Erythroblast (primary cell): ENCODE measurements at regions not wholly inside any gene's neighbourhood (a gene's known extent, or its start where the extent isn't known, plus 50 kb on each side); places are given as distances from the start of the nearest gene placed in this dataset.
A peak's percentile ranks its signal among the peaks of the same experiment; 100 is the strongest.

Experiments used
- DNase-seq, 2 experiments: peaks; one replicate each; lab custom pipeline; 2025; lab: John Stamatoyannopoulos, UW
- GATA1 ChIP-seq: IDR thresholded peaks from 2 replicates; pipeline ENCODE4 v1.6.1; 2011; ENCODE audit warnings: low read depth, mild to moderate bottlenecking, control low read depth, low read length, moderate library complexity
- POLR2A ChIP-seq: IDR thresholded peaks from 2 replicates; pipeline ENCODE4 v1.6.1; 2011; ENCODE audit warnings: mild to moderate bottlenecking, low read length

DNA sequence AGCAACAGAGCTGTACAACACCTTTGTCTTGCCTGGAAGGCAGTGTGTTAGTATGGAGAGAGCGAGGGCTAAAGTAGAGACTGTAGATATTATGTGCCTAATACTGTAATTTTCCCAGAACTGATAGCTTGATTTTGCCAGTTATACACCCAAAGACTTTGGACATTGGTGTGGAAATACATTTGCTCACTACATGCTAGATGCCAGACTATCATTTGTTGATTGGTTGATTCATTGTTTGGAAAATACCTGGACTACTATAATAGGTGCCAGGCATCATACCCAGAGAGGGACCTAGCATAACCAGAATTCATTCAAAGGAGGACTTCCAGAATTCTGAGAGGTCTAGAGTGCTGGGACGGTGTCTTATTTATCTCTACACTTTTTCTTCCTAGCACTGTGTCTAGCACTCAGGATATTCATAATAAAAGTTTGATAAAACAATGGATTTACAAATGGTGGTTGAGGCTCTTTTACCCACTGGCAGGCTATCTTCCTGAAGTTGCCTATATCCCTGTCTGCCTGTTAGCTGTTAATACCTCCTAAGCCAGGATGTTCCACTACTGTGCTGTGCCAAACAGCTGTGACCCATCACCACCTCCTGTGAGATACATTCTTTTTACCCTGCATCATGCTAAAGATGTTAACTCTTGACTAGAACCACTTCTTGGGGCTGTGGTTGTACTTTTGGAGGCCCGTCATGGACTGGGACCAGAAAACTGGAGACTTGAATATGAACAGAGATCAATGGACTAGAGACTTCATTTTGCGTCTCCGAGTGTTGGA is 72.2 kb upstream of the FUCA2 start:
- no peak for TF ChIP-seq GATA1
- TF ChIP-seq POLR2A = no peak
- no peak for DNase-seq

DNA sequence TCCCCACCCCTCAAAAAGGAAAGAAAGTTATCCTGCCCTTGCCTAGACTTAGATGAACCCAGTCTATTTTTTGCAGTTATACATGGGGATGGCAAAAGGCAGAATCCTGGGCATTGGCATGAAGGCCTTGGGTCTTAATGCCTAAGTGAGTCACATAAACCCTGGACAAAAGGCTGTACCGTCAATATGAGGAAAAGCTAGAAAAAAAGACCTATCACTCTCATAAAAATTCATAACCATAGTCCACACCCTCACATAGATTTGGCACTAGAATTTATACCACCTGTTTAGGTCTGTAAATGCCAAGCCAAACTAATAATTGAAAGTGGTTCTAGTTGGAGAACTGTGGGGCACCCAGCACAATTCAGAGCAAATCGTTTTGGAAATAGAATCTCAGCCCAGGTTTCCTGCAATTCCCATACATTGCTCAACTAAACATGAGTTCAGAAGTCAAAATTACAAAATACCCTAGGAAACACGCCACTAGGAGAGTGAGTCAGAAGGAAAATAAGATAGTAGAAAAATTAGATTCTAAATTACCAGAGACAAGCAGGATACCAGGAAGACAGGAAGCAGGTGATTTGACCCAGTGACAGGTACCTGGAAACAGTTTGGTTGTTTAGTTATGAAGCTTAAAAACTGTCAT is 70.4 kb upstream of the FUCA2 start:
- DNase-seq = no peak
- TF ChIP-seq POLR2A (no peak), GATA1 (no peak)

DNA sequence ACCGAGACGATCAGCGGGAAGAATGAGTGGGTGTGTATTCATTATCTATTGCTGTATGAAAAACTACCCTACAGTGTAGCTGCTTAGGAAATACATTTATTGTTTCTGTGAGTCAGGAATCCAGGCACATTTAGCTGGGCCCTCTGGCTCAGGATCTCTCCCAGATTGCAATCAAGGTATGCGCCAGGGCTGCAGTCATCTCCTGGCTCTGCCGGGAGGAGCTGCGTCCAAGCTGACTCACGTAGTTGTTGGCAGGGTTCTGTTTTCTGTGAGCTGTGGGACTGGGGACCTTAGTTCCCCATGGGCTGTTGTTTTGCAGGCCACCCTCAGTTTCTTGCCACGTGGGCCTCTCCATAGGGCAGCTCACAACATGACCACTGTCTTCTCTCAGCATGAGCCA is 68.2 kb upstream of the FUCA2 start:
- no peak for DNase-seq
- TF ChIP-seq GATA1 = no peak
- TF ChIP-seq POLR2A = no peak

DNA sequence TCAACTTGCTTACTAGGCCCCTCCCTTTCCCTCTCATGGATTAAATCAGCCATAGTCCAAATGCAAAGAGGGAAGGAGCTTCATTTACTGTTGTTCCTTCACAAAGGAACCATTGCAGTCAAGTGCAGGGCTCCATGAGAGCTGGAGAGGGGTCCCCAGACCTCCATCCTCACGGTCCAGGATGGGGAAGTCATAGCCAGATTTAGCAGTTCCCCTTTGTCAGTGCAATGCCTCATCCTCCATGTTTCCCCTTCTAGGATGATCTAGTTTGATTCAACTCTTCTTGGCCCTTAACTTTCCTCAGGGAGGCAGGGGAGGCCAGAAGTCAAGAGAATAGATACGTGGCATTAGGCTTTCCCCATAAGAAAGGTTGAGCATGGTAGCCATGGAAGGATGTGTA is 66.5 kb upstream of the FUCA2 start:
- TF ChIP-seq POLR2A (no peak), GATA1 (no peak)
- no peak for DNase-seq

DNA sequence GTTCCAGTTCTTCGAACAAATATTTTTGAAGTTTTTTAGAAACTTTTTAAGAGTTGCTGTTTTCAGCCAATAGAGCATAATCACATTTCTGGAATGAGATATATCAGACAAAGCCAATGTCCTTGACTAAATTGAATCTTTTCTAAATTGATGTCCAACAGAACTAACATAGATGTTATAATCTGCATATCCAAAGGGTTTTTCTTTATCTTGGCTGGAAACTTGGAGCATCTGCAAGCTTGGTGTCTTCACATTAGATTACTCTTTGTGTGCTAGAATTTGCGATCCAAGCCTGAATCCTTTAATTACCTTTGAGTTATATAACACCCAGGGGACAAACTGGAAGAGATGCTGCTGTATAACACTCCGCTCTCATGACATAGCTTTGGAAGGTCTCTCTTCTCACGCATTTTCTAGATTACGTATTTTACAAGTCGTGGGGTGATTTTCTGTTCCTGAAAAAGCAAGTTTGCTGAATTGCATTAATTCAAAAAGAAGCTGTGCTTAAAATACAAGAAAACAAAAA is 64.4 kb upstream of the FUCA2 start:
- TF ChIP-seq POLR2A = no peak
- no peak for TF ChIP-seq GATA1

DNA sequence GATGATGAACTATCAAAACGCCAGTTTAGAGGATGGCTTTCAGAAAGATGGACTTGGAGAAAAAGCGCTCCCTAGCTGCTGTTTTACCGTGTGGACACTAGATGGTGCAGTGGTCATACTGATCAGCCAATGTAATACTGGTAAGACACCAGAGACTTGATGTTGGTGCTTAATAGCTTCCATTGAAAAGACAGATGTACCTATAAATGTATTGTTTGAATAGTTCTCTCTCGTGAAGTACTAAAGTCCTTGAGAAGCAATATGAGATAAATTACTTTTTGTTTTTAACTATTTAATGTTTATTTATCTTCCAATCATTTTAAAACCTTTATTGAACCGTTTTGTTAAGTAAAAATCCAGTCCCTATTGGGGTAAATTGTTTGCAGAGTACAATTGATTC is 63.9 kb upstream of the FUCA2 start:
- peak; percentile 78 to 83 for DNase-seq

More for the DNA sequence above, 64.4 kb upstream of the FUCA2 start:
- no peak for DNase-seq

DNA sequence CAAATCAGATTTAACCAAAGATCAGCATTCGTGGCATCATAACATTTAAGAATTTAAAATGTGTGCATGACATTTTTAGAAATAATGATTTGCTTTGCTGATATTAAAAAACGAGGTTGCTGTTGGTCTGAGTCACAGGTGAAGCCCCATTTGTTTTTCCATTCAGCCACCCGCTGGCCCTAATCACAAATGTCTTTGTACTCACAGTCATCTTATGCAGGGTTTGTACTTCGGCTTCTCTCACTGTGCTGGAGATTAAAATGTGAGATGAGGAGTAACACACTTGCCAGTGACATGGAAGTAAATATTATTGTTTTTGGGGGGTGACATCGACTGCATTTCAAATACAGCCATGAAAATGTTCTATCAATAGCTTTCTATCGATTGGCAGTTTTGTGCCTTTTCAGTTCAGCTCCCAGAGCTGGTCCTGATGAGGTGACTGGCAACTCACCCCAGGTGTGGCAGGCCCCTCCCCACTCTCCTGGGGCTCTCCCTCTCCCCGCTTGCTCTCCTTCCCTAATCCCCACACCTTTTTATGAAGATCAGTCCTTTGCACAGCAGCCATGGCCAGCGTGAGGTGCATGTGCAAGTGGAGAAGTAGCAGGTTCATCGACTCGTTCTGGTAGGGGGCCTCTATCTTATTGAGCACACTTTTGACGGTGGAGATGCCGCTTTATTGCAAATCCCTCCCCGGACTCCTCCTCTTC is 58.8 kb upstream of the FUCA2 start:
- DNase-seq = no peak
- TF ChIP-seq GATA1 (no peak), POLR2A (no peak)

More for the DNA sequence above, 63.9 kb upstream of the FUCA2 start:
- no peak for TF ChIP-seq POLR2A
- TF ChIP-seq GATA1 = no peak

DNA sequence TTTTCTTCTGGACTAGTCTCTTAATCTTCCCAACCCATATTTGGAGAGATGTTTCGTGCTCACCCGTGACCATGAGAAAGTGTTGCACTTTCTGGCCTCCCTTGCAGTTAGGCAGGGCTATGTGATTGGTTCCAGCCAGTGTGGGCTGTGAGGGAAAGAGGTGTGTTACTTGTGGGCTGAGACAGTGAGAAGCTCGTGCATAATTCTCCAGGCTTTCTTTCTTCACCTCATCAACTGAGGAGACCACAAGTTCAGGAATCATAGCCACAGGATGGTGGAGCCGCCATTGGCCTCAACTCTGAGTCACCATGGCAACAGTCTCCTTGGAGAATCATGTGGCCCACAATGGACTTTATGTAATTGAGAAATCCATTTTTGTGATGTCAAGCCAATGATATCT is 57.5 kb upstream of the FUCA2 start:
- no peak for DNase-seq
- TF ChIP-seq GATA1 = no peak
- TF ChIP-seq POLR2A = no peak

DNA sequence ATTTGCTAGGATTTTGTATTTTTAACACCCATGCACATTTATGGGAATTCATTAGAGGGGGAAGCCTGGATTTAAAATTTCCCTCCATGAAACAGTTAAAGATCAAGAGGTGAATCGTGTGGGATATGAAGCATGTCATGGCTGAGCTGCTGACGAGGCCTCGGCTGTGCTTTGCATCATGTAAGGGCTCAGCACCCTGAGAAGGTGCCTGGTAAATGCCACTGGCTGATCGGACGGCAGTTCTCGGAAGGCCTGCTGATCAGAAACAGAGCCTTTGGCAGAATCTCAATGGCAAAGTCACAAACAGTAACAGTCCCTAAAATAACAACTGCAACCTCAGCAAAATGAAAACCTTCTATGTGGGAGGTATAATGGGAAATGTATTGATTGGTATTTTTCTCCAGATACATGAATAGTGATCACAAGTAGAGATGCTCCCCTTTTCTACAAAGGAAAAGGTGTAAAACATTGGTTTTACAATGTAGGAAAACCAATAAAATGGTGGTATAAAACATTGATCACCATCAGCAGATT is 53.0 kb upstream of the FUCA2 start:
- no peak for DNase-seq

DNA sequence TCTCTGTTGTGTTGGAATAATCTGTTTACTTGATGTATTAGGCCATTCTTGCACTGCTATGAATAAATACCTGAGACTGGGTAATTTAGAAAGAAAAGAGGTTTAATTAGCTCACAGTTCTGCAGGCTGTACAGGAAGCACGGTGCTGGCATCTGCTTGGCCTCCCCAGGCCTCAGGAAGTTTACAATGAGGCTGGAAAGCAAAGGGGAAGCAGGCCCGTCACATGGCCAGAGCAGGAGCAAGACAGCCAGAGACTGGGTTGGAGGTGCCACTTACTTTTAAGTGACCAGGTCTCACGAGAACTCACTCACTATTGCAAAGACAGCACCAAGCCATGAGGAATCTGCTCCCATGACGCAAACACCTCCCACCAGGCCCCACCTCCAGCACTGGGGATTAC is 50.6 kb upstream of the FUCA2 start:
- DNase-seq = no peak
- no peak for TF ChIP-seq POLR2A
- no peak for TF ChIP-seq GATA1

More for the DNA sequence above, 53.0 kb upstream of the FUCA2 start:
- no peak for TF ChIP-seq POLR2A
- TF ChIP-seq GATA1 = no peak
